SU-DHL-6 (cell line): ENCODE measurements at regions not wholly inside any gene's neighbourhood (a gene's known extent, or its start where the extent isn't known, plus 50 kb on each side); places are given as distances from the start of the nearest gene placed in this dataset.

Source experiments
- CTCF ChIP-seq: fragments of 200-600 bp; sonication (generic); IDR thresholded peaks from one replicate; pipeline ENCODE4 v1.5.1; 2017; ENCODE audit warnings: antibody characterized with exemption, mild to moderate bottlenecking, low read length, moderate library complexity; ENCODE audit not compliant: insufficient read depth, poor library complexity, severe bottlenecking
- EZH2phosphoT487 ChIP-seq: fragments of 200-600 bp; sonication (generic), shearing (Covaris generic); conservative IDR thresholded peaks from 2 replicates; pipeline ENCODE4 v1.6.1; 2018; ENCODE audit warnings: mild to moderate bottlenecking, antibody characterized with exemption, low read length, moderate library complexity, mixed read lengths

DNA sequence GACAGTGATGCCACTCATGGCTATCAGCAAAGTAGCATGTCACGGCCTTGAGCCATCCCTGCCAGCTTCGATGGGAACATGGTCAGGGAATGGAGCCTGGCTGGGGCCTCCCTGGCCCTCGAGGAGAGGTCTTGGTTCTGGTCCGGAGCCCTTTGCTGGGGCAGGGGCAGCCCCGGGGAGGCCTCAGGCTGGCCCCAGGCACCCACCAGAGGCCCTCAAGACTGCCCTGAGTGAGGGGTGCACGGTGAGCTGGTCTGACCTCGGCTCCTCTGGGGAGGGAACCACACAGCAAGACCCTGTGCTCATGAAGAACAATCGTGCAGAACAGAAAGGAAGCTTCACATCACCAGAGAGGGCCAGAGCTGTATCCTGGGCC is 75.2 kb upstream of the OTOS start:
- TF ChIP-seq CTCF (no peak), EZH2phosphoT487 (no peak)
